Lower leg skin (tissue), 4 donors: ENCODE measurements at regions not wholly inside any gene's neighbourhood (a gene's known extent, or its start where the extent isn't known, plus 50 kb on each side); places are given as distances from the start of the nearest gene placed in this dataset.

Experiments used
- DNase-seq, 2 donors: peaks; one replicate each; pipeline ENCODE4 v3.0.0-alpha.2; 2019; ENCODE audit warnings: low spot score in 2 of 2
- H3K4me3 ChIP-seq: fragments of 200-600 bp; sonication (generic); 2 replicates; pipeline ENCODE4 v1.5.1; 2017; ENCODE audit warnings: mild to moderate bottlenecking, low read depth; ENCODE audit not compliant: poor library complexity, severe bottlenecking
- POLR2A ChIP-seq, 2 donors: fragments of 450-650 bp; IDR thresholded peaks; one replicate each; pipeline ENCODE4 v1.6.1; 2016 to 2017; ENCODE audit warnings: antibody characterized with exemption in 2 of 2, mild to moderate bottlenecking in 1 of 2, moderate library complexity in 1 of 2
- WGBS, 2 donors: methylation state at CpG; one replicate each; pipeline ENCODE4 v1.1.5; 2018; 5-methylcytosine and 5-hydroxymethylcytosine counted together
- intact Hi-C: fragments of 100-400 bp; cut with DNase I; formaldehyde crosslinking; loops from one replicate; pipeline ENCODE4 v1.15.0; 2023; ENCODE audit warnings: low total_unique reads
- TF ChIP-seq, protein P1 (sequence below), 3 donors: fragments of 450-650 bp; IDR thresholded peaks; one replicate each; pipeline ENCODE4 v1.5.1; 2016; ENCODE audit warnings: antibody characterized with exemption in 3 of 3, mild to moderate bottlenecking in 3 of 3, moderate library complexity in 2 of 3

DNA sequence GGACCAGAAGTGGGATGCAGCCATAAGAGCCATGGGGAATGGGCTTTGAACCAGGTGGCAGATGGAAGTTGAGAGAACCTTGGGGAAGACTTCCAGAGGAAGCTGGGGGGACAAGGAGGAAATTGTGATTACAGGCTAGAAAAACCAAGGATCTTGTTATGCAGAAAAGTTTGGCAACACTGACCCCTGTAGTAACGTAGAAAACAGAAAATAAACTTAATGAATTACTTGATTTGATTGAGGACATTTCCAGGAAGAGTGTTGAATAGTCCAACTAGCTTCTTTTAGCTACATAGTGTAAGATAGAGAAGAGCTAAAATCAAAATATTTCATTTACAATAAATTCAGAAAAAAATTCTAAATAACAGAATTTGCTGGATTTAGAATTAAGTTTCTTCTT lies 91.9 kb upstream of the GPC1 start:
- intact Hi-C loops = no loop called here
- H3K4me3 ChIP-seq = no peak overlapping the region
- DNase-seq = no peak
- WGBS, 2 donors = 62% methylated on average over 1 of the region's 1 CpG
- TF ChIP-seq, protein P1, sequence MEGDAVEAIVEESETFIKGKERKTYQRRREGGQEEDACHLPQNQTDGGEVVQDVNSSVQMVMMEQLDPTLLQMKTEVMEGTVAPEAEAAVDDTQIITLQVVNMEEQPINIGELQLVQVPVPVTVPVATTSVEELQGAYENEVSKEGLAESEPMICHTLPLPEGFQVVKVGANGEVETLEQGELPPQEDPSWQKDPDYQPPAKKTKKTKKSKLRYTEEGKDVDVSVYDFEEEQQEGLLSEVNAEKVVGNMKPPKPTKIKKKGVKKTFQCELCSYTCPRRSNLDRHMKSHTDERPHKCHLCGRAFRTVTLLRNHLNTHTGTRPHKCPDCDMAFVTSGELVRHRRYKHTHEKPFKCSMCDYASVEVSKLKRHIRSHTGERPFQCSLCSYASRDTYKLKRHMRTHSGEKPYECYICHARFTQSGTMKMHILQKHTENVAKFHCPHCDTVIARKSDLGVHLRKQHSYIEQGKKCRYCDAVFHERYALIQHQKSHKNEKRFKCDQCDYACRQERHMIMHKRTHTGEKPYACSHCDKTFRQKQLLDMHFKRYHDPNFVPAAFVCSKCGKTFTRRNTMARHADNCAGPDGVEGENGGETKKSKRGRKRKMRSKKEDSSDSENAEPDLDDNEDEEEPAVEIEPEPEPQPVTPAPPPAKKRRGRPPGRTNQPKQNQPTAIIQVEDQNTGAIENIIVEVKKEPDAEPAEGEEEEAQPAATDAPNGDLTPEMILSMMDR (IDR thresholded peaks at IDR 0.05) = no peak
- TF ChIP-seq POLR2A (IDR thresholded peaks at IDR 0.05) = no peak

DNA sequence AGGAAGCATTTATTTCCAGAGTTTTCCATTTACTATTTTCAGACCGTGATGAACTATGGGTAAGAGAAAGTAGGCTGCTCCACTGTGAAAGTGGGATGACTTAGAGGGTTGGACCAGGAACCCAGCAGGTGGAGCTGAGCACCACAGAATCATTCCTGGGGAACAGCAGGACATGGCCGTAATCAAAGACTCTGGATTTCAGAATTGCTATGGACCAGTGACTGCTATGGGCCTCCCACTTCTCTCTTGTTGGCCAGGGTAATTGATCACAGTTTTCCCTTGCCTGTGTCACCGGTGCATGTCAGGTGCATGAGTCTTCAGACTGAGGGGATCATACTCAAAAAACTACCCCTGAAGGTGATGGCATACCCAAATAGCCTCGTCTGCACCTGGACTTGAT lies 90.6 kb upstream of the GPC1 start:
- WGBS, 2 donors = 83 to 88% methylated on average over 4 of the region's 4 CpGs
- TF ChIP-seq, protein P1 (IDR thresholded peaks at IDR 0.05) = no peak
- TF ChIP-seq POLR2A (IDR thresholded peaks at IDR 0.05) = no peak
- DNase-seq = no peak
- intact Hi-C loops = no loop called here
- no peak overlapping the region for H3K4me3 ChIP-seq

DNA sequence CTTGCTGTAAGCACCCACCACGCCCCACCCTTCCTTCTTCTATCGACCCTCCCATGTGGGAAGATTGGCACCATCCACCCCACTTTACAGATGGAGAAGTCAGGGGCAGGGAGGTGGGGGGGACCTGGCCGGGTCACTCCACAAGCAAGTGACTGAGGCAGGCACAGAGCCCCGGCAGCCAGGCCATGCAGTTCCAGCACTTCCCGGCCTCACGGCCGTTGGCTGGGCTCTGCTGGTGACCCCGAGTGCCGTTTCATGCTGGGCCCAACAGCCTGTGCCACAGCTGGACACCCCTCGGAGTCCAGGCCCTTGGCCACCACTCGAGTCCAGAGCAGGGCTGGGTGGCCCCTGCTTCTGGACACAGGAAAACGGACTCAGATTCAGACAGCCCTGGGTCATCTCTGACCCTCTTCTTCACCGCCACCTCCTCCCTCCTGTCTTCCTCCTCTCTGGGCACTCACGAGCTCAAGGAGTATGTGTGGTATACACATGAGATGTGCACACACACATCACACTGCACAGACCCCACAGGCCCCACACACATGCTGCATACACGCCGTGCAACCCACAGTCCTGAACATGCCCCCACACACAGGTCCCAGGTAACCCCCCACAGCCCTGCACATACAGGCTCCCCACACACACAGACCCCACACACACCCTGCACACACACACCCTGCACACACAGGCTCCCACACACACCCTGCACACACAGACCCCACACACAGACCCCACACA lies 89.3 kb upstream of the GPC1 start:
- no peak for DNase-seq
- TF ChIP-seq, protein P1 (IDR thresholded peaks at IDR 0.05) = no peak
- TF ChIP-seq POLR2A (IDR thresholded peaks at IDR 0.05) = no peak
- no peak overlapping the region for H3K4me3 ChIP-seq
- intact Hi-C loops = no loop called here
- 95% methylated on average over 12 to 16 of the region's 16 CpGs for WGBS, 2 donors

DNA sequence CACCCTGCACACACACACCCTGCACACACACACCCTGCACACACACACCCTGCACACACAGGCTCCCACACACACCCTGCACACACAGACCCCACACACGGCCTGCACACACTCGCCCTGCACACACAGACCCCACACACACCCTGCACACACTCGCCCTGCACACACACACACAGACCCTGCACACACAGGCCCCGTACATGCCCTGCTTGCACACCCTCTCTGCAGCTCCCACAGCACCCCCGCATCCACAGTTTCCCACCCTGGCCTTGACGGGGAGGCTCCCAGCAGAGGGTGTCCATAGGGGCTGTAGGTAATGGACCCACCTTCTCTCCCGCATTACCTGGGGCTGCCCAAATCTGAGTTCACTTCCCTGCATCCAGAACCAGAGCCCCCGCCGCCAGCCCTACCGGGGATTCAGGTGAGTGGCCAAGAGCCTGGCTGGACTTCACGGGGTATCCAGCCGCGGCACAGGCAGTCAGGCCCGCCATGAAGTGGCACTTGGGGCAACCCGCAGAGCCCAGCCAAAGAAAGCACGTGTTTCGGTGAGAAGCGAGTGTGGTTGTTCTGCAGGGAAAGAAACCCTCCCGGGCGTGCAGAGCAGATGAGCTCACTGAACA lies 88.6 kb upstream of the GPC1 start:
- H3K4me3 ChIP-seq = no peak overlapping the region
- DNase-seq = no peak
- 83 to 87% methylated on average over 19 to 20 of the region's 20 CpGs for WGBS, 2 donors
- intact Hi-C loops = no loop called here
- TF ChIP-seq POLR2A (IDR thresholded peaks at IDR 0.05) = no peak
- TF ChIP-seq, protein P1 (IDR thresholded peaks at IDR 0.05) = no peak

DNA sequence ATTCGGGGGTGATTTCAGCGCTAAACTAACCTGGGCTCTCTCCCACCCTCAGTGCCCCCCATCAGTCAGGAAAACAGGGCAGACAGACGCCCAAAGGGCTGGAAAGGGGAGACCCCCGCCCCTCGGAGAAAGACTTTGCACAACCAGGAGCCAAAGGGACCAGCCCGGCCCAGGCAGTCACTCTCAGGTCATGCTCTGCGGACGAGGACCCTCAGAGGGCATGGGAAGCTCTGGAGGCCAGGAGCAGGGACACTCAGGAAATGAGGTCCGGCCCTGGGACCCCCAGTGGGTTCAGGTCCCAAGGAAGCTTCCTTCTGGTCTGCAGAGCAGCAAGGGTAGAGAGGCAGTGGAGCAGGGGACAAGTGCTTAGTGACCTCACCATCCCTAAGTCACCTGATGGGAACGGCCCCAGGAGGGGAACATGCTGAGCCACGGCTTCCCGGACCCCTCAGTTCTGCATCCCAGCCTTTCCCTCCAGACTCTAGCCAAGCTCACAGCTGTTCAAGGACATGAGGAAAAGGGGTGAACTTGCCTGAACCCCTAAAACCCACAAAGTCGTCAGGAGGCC lies 88.0 kb upstream of the GPC1 start:
- 81 to 88% methylated on average over 10 to 11 of the region's 13 CpGs for WGBS, 2 donors
- TF ChIP-seq, protein P1 (IDR thresholded peaks at IDR 0.05) = no peak
- TF ChIP-seq POLR2A (IDR thresholded peaks at IDR 0.05) = no peak
- no peak overlapping the region for H3K4me3 ChIP-seq
- no peak for DNase-seq
- intact Hi-C loops = no loop called here
